Mesenchymal stem cell (in vitro differentiated cells and primary cell): ENCODE measurements at regions not wholly inside any gene's neighbourhood (a gene's known extent, or its start where the extent isn't known, plus 50 kb on each side); places are given as distances from the start of the nearest gene placed in this dataset.

ENCODE experiments used
- DNase-seq: peaks from one replicate; pipeline ENCODE4 v3.0.0-alpha.2; 2013
- H2AFZ ChIP-seq: one replicate; pipeline ENCODE4 v1.6.1; 2013; ENCODE audit warnings: low read depth, mild to moderate bottlenecking, control low read depth, inconsistent platforms, low read length, moderate library complexity
- H2AK5ac ChIP-seq: 2 replicates; pipeline ENCODE4 v1.6.1; 2013; ENCODE audit warnings: low read length, moderate library complexity, mild to moderate bottlenecking, inconsistent platforms; ENCODE audit not compliant: severe bottlenecking
- H2BK120ac ChIP-seq: one replicate; pipeline ENCODE4 v1.6.1; 2013; ENCODE audit warnings: low read depth, mild to moderate bottlenecking, inconsistent platforms, low read length, moderate library complexity
- H2BK12ac ChIP-seq, 2 experiments: one replicate each; pipeline ENCODE4 v1.6.1; 2013; ENCODE audit warnings: inconsistent platforms in 2 of 2, low read length in 2 of 2, mild to moderate bottlenecking in 2 of 2, moderate library complexity in 2 of 2, control low read depth in 1 of 2
- H2BK15ac ChIP-seq: one replicate; pipeline ENCODE4 v1.6.1; 2013; ENCODE audit warnings: mild to moderate bottlenecking, low read depth, inconsistent platforms; ENCODE audit not compliant: poor library complexity, severe bottlenecking
- H2BK5ac ChIP-seq: 2 replicates; pipeline ENCODE4 v1.6.1; 2013; ENCODE audit warnings: low read depth, mild to moderate bottlenecking, low read length, control low read depth, inconsistent platforms; ENCODE audit not compliant: poor library complexity, severe bottlenecking
- H3K14ac ChIP-seq, 2 experiments: one replicate each; pipeline ENCODE4 v1.6.1; 2013; ENCODE audit warnings: inconsistent platforms in 2 of 2, low read length in 2 of 2, control low read depth in 1 of 2, mild to moderate bottlenecking in 1 of 2, moderate library complexity in 1 of 2
- H3K18ac ChIP-seq, 2 experiments: one replicate each; pipeline ENCODE4 v1.6.1; 2013; ENCODE audit warnings: inconsistent platforms in 2 of 2, low read length in 2 of 2, control low read depth in 1 of 2, low read depth in 1 of 2, mild to moderate bottlenecking in 1 of 2
- H3K23ac ChIP-seq, 2 experiments: one replicate each; pipeline ENCODE4 v1.6.1; 2013; ENCODE audit warnings: inconsistent platforms in 2 of 2, low read length in 2 of 2, mild to moderate bottlenecking in 2 of 2, moderate library complexity in 2 of 2, control low read depth in 1 of 2
- H3K27ac ChIP-seq: 2 replicates; pipeline ENCODE4 v1.5.1; 2013; ENCODE audit warnings: mild to moderate bottlenecking, moderate library complexity, low read length, control low read depth, inconsistent platforms; ENCODE audit not compliant: poor library complexity, severe bottlenecking
- H3K27me3 ChIP-seq, 2 experiments: 2 replicates each; pipeline versions ENCODE4 v1.6.1 to v1.7.0; 2013; ENCODE audit warnings: low read length in 2 of 2, mild to moderate bottlenecking in 2 of 2, moderate library complexity in 2 of 2, control low read depth in 1 of 2, inconsistent platforms in 1 of 2; ENCODE audit not compliant: control insufficient read depth in 1 of 2, insufficient read depth in 1 of 2
- H3K36me3 ChIP-seq, 2 experiments: 2 replicates each; pipeline versions ENCODE4 v1.6.1 to v1.7.0; 2013; ENCODE audit warnings: low read length in 2 of 2, control low read depth in 1 of 2, inconsistent platforms in 1 of 2, low read depth in 1 of 2, mild to moderate bottlenecking in 1 of 2; ENCODE audit not compliant: insufficient read depth in 2 of 2, control insufficient read depth in 1 of 2
- H3K4ac ChIP-seq, 2 experiments: one replicate each; pipeline ENCODE4 v1.6.1; 2013; ENCODE audit warnings: inconsistent platforms in 2 of 2, low read length in 2 of 2, mild to moderate bottlenecking in 2 of 2, moderate library complexity in 2 of 2, control low read depth in 1 of 2, low read depth in 1 of 2
- H3K4me1 ChIP-seq: 2 replicates; pipeline ENCODE4 v1.6.1; 2013; ENCODE audit warnings: low read depth, low read length, control low read depth; ENCODE audit not compliant: control insufficient read depth, insufficient read depth
- H3K4me2 ChIP-seq: 2 replicates; pipeline ENCODE4 v1.6.1; 2013; ENCODE audit warnings: low read length, mild to moderate bottlenecking, inconsistent platforms; ENCODE audit not compliant: poor library complexity, severe bottlenecking
- H3K4me3 ChIP-seq, 2 experiments: 2 replicates each; pipeline versions ENCODE4 v1.5.1 to v1.7.0; 2013; ENCODE audit warnings: low read length in 2 of 2, mild to moderate bottlenecking in 2 of 2, control low read depth in 1 of 2, low read depth in 1 of 2; ENCODE audit not compliant: insufficient read depth in 1 of 2
- H3K79me1 ChIP-seq: replicated peaks from 2 replicates; pipeline ENCODE4 v1.6.1; 2013; ENCODE audit warnings: mild to moderate bottlenecking, control low read depth, low read length, inconsistent platforms; ENCODE audit not compliant: poor library complexity, severe bottlenecking
- H3K9ac ChIP-seq: 2 replicates; pipeline ENCODE4 v1.7.0; 2013; ENCODE audit warnings: mild to moderate bottlenecking, low read length, moderate library complexity
- H3K9me3 ChIP-seq: 2 replicates; pipeline ENCODE4 v1.7.0; 2013; ENCODE audit warnings: mild to moderate bottlenecking, low read length; ENCODE audit not compliant: control insufficient read depth
- H4K8ac ChIP-seq: one replicate; pipeline ENCODE4 v1.6.1; 2013; ENCODE audit warnings: inconsistent platforms, mild to moderate bottlenecking, low read length, moderate library complexity
- H4K91ac ChIP-seq: one replicate; pipeline ENCODE4 v1.6.1; 2013; ENCODE audit warnings: mild to moderate bottlenecking, low read length, inconsistent platforms
- WGBS: methylation state at CpG from one replicate; pipeline ENCODE4 v1.1.7; 2013; ENCODE audit warnings: mixed read lengths; 5-methylcytosine and 5-hydroxymethylcytosine counted together

DNA sequence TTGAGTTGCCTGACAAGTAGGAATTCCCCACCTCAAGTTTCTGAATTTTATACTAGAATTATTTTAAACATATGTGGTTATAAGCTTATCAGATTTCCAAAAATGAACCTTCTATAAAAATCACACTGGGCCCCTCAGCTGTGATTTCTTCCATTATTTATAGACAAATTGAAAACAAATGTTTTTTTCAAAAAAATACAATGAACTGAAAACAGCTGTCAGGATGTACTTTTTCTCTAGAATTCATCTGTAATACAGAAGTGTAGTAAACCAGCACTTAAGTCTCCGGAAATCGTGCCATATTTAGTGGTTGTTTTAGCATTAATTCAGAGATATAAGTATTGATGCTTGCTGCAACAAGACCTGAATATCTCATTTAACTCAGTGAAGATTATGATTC is 74.0 kb downstream of the SPRY1 start:
- Histone ChIP-seq H2AK5ac (no peak overlapping the region), H3K9me3 (no peaks in the 10 kb centered on the region), H3K36me3 (no peaks in the 10 kb centered on the region), H3K27me3 (no peaks in the 10 kb centered on the region), H3K23ac (no peak overlapping the region), H3K4me2 (no peak overlapping the region), H2BK15ac (no peak overlapping the region), H3K18ac (no peak overlapping the region), H3K4me1 (no peaks in the 10 kb centered on the region), H2BK120ac (no peak overlapping the region), H4K8ac (no peak overlapping the region), H2BK12ac (no peak overlapping the region), H2BK5ac (no peak overlapping the region), H3K27ac (no peak overlapping the region), H4K91ac (no peak overlapping the region), H3K9ac (no peak overlapping the region), H3K4me3 (no peak overlapping the region), H2AFZ (no peak overlapping the region), H3K14ac (no peak overlapping the region), H3K79me1 (no peaks in the 10 kb centered on the region), H3K4ac (no peak overlapping the region)
- no peak for DNase-seq
- 100% methylated on average over 2 of the region's 2 CpGs for WGBS

DNA sequence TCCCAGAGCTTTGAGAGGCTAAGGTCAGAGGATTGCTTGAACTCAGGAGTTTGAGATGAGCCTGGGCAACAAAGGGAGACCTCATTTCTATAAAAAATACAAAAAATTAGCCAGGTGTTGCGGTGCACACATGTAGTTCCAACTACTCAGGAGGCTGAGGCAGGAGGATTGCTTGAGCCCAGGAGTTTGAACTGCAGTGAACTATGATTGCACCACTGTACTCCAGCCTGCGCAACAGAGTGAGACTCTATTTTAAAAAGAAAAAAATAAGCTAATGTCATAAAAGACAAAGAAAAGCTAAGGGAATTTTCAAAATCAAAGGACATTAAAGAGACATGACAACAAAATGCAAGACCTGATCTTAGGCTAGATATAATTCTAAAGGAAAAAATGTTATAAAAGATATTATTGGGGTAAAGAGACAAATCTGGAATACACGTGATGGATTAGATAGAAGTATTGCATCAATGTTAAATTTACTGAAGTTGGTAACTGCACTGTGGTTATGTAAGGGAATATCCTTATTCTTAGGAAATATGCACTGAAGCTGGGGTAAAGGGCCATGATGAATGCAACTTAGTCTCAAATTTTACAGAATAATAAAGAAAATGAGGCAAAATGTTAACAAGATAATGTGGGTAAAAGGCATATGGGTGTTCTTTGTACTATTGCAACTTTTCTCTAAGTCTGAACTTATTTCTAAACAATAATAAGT is 75.2 kb downstream of the SPRY1 start:
- H2BK15ac ChIP-seq, result no peak overlapping the region
- no peak overlapping the region for H4K8ac ChIP-seq
- no peak overlapping the region for H2AFZ ChIP-seq
- no peak overlapping the region for H4K91ac ChIP-seq
- H3K18ac ChIP-seq, result no peak overlapping the region
- H2AK5ac ChIP-seq, result no peak overlapping the region
- no peak overlapping the region for H3K4me2 ChIP-seq
- H3K14ac ChIP-seq, result no peak overlapping the region
- no peak overlapping the region for H3K4ac ChIP-seq
- no peaks in the 10 kb centered on the region for H3K27me3 ChIP-seq
- DNase-seq, result no peak
- WGBS, result 96% methylated on average over 2 of the region's 3 CpGs
- H2BK12ac ChIP-seq, result no peak overlapping the region
- H3K4me1 ChIP-seq, result no peaks in the 10 kb centered on the region
- H3K23ac ChIP-seq, result no peak overlapping the region
- no peaks in the 10 kb centered on the region for H3K36me3 ChIP-seq
- no peak overlapping the region for H2BK120ac ChIP-seq
- no peak overlapping the region for H3K9ac ChIP-seq
- H3K9me3 ChIP-seq, result no peaks in the 10 kb centered on the region
- no peak overlapping the region for H3K4me3 ChIP-seq
- H3K27ac ChIP-seq, result no peak overlapping the region
- H2BK5ac ChIP-seq, result no peak overlapping the region
- H3K79me1 ChIP-seq, result no peaks in the 10 kb centered on the region

DNA sequence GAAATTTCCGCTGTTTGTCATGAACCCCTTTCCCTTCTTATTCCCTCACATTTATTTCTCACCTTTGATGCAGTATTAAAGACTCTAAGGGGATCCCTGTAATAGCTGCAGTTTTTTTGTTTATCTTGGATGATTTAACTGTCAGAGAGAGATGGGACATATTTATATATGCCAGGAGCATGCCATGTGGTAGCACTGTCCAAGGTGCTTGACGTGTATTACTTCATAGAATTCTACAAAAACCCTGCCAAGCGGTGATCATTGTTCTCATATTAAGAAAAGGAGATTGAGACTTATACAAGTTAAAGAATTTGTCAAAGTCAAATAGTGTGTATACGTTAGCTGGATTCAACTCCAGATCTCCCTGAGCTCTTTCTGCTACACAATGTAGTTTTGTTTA is 78.2 kb downstream of the SPRY1 start:
- no peak overlapping the region for H2BK5ac ChIP-seq

DNA sequence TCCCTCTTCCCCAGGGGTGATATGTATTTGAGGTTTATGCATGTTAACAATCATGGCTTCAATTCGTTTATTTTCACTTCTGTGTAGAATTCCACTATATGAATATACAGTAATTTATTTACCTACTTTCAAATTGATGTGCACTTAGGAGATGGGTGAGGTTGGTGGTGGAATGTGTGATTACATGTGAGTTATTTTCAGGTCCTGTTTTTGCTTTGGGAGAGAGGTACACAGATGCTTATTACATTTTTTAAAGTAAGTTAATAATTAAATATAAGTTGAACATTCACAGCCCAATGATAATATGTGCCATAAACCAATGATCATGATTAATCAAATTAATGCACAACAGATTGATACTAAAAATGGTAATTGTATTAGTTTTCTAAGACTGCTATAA is 79.5 kb downstream of the SPRY1 start:
- Histone ChIP-seq H3K36me3 (no peaks in the 10 kb centered on the region), H3K9ac (no peak overlapping the region), H3K4ac (no peak overlapping the region), H2AFZ (no peak overlapping the region), H3K79me1 (no peaks in the 10 kb centered on the region), H3K9me3 (no peaks in the 10 kb centered on the region), H2BK120ac (no peak overlapping the region), H4K91ac (no peak overlapping the region), H3K23ac (no peak overlapping the region), H3K18ac (no peak overlapping the region), H3K27ac (no peak overlapping the region), H3K27me3 (no peaks in the 10 kb centered on the region), H3K4me3 (no peak overlapping the region), H2BK12ac (no peak overlapping the region), H4K8ac (no peak overlapping the region), H3K4me1 (peaks cover 8% of the 10 kb centered on the region), H2BK15ac (no peak overlapping the region), H2BK5ac (no peak overlapping the region), H3K14ac (no peak overlapping the region), H2AK5ac (no peak overlapping the region), H3K4me2 (no peak overlapping the region)
- no CpG with 5 or more reads among the region's 1 CpG for whole genome bisulfite sequencing
- DNase-seq, result no peak

More for the DNA sequence above, 78.2 kb downstream of the SPRY1 start:
- H3K23ac ChIP-seq, result no peak overlapping the region
- no peak overlapping the region for H2AFZ ChIP-seq
- H3K79me1 ChIP-seq, result no peaks in the 10 kb centered on the region
- WGBS, result 96% methylated on average over 4 of the region's 4 CpGs
- no peak overlapping the region for H2BK120ac ChIP-seq
- H4K91ac ChIP-seq, result no peak overlapping the region
- no peak overlapping the region for H3K9ac ChIP-seq
- no peak overlapping the region for H3K4ac ChIP-seq
- no peaks in the 10 kb centered on the region for H3K36me3 ChIP-seq
- H2BK15ac ChIP-seq, result no peak overlapping the region
- H3K4me2 ChIP-seq, result no peak overlapping the region
- no peak overlapping the region for H3K14ac ChIP-seq
- H2BK12ac ChIP-seq, result no peak overlapping the region
- no peak overlapping the region for H3K18ac ChIP-seq
- H2AK5ac ChIP-seq, result no peak overlapping the region
- H3K4me1 ChIP-seq, result peaks cover 5% of the 10 kb centered on the region
- H3K4me3 ChIP-seq, result no peak overlapping the region
- no peak overlapping the region for H4K8ac ChIP-seq
- no peak overlapping the region for H3K27ac ChIP-seq
- no peaks in the 10 kb centered on the region for H3K9me3 ChIP-seq
- H3K27me3 ChIP-seq, result no peaks in the 10 kb centered on the region
- DNase-seq, result no peak
